NCI-H748 (cell line): ENCODE measurements at regions not wholly inside any gene's neighbourhood (a gene's known extent, or its start where the extent isn't known, plus 50 kb on each side); places are given as distances from the start of the nearest gene placed in this dataset.

Experiments used
- DNase-seq: peaks from one replicate; lab custom pipeline; 2025; ENCODE audit not compliant: unreplicated experiment; lab: John Stamatoyannopoulos, UW

GRCh38 chr2:216553482-216554240, 55.0 kb downstream of the RPL37A start:
- no peak for DNase-seq

GRCh38 chr2:216554286-216554685, 55.6 kb downstream of the RPL37A start:
- DNase-seq, result no peak

GRCh38 chr2:216554755-216555154, 56.1 kb downstream of the RPL37A start:
- DNase-seq, result no peak

GRCh38 chr2:216555274-216555673, 56.6 kb downstream of the RPL37A start:
- DNase-seq, result no peak

GRCh38 chr2:216556202-216556601, 57.6 kb downstream of the RPL37A start:
- DNase-seq, result no peak

GRCh38 chr2:216557413-216557812, 58.8 kb downstream of the RPL37A start:
- DNase-seq, result no peak

- DNase-seq, result no peak
Observed at GRCh38 chr2:216557820-216558219, 59.2 kb downstream of the RPL37A start.

GRCh38 chr2:216559625-216560156, 61.0 kb downstream of the RPL37A start:
- DNase-seq, result no peak

GRCh38 chr2:216560838-216561270, 62.2 kb downstream of the RPL37A start:
- DNase-seq, result no peak

GRCh38 chr2:216562696-216563435, 64.2 kb downstream of the RPL37A start:
- DNase-seq, result no peak

- DNase-seq, result no peak
Observed at GRCh38 chr2:216563646-216564045, 65.0 kb downstream of the RPL37A start.

- DNase-seq, result no peak
Observed at GRCh38 chr2:216564611-216565010, 66.0 kb downstream of the RPL37A start.

- no peak for DNase-seq
Observed at GRCh38 chr2:216565956-216566355, 67.3 kb upstream of the IGFBP2 start.

GRCh38 chr2:216568576-216568975, 64.6 kb upstream of the IGFBP2 start:
- DNase-seq, result no peak

- no peak for DNase-seq
Observed at GRCh38 chr2:216569765-216570164, 63.5 kb upstream of the IGFBP2 start.

- DNase-seq, result no peak
Observed at GRCh38 chr2:216570357-216570756, 62.9 kb upstream of the IGFBP2 start.

- DNase-seq, result peak; percentile 38
Observed at GRCh38 chr2:216571178-216571908, 61.9 kb upstream of the IGFBP2 start.

- no peak for DNase-seq
Observed at GRCh38 chr2:216571909-216572513, 61.2 kb upstream of the IGFBP2 start.

GRCh38 chr2:216572582-216573578, 60.3 kb upstream of the IGFBP2 start:
- DNase-seq, result no peak

- DNase-seq, result no peak
Observed at GRCh38 chr2:216574046-216574445, 59.2 kb upstream of the IGFBP2 start.
